Astrocyte (in vitro differentiated cells and primary cell): ENCODE measurements at regions not wholly inside any gene's neighbourhood (a gene's known extent, or its start where the extent isn't known, plus 50 kb on each side); places are given as distances from the start of the nearest gene placed in this dataset.
A peak's percentile ranks its signal among the peaks of the same experiment; 100 is the strongest.

Source experiments
- DNase-seq: peaks from one replicate; pipeline ENCODE4 v3.0.0-alpha.2; 2010; ENCODE audit warnings: low read depth
- FAIRE-seq: peaks from 2 replicates; lab custom pipeline; 2011; peaks lifted over from hg19 to GRCh38; lab: Jason Lieb, UNC
- H2AFZ ChIP-seq: 2 replicates; pipeline ENCODE4 v1.6.0; 2012; ENCODE audit warnings: low read depth, low read length, inconsistent platforms
- H3K27ac ChIP-seq: 2 replicates; pipeline ENCODE4 v1.5.1; 2011; ENCODE audit warnings: low read depth, low read length, inconsistent platforms
- H3K27me3 ChIP-seq: 2 replicates; pipeline ENCODE4 v1.6.0; 2011; ENCODE audit warnings: low read length, inconsistent platforms; ENCODE audit not compliant: insufficient read depth
- H3K36me3 ChIP-seq: 2 replicates; pipeline ENCODE4 v1.5.1; 2011; ENCODE audit warnings: low read length, inconsistent platforms; ENCODE audit not compliant: insufficient read depth
- H3K4me1 ChIP-seq: 2 replicates; pipeline ENCODE4 v1.5.1; 2011; ENCODE audit warnings: low read length, inconsistent platforms; ENCODE audit not compliant: insufficient read depth
- H3K4me2 ChIP-seq: 2 replicates; pipeline ENCODE4 v1.6.0; 2012; ENCODE audit warnings: low read length, inconsistent platforms
- H3K4me3 ChIP-seq: 2 replicates; pipeline ENCODE4 v1.5.1; 2011; ENCODE audit warnings: low read depth, mild to moderate bottlenecking, low read length, inconsistent platforms; ENCODE audit not compliant: insufficient read depth
- H3K79me2 ChIP-seq: 2 replicates; pipeline ENCODE4 v1.6.0; 2012; ENCODE audit warnings: mild to moderate bottlenecking, low read length, inconsistent platforms; ENCODE audit not compliant: insufficient read depth
- H3K9ac ChIP-seq: 2 replicates; pipeline ENCODE4 v1.6.0; 2012; ENCODE audit warnings: mild to moderate bottlenecking, low read length, inconsistent platforms
- H3K9me3 ChIP-seq: 2 replicates; pipeline ENCODE4 v1.5.1; 2012; ENCODE audit warnings: low read depth, mild to moderate bottlenecking, low read length, inconsistent platforms; ENCODE audit not compliant: insufficient read depth
- H4K20me1 ChIP-seq: 2 replicates; pipeline ENCODE4 v1.6.0; 2012; ENCODE audit warnings: low read length, inconsistent platforms; ENCODE audit not compliant: insufficient read depth
- H3K27ac Mint-ChIP-seq: one replicate; pipeline ENCODE4 v1.8.0; 2021; ENCODE audit warnings: mild to moderate bottlenecking, mixed read lengths; ENCODE audit not compliant: unreplicated experiment
- H3K27me3 Mint-ChIP-seq: one replicate; pipeline ENCODE4 v1.8.0; 2021; ENCODE audit warnings: low read depth, mixed read lengths; ENCODE audit not compliant: unreplicated experiment
- H3K36me3 Mint-ChIP-seq: one replicate; pipeline ENCODE4 v1.8.0; 2021; ENCODE audit warnings: low read depth, mixed read lengths; ENCODE audit not compliant: unreplicated experiment
- H3K4me1 Mint-ChIP-seq: one replicate; pipeline ENCODE4 v1.8.0; 2021; ENCODE audit warnings: low read depth, mixed read lengths; ENCODE audit not compliant: unreplicated experiment
- H3K4me3 Mint-ChIP-seq: one replicate; pipeline ENCODE4 v1.8.0; 2021; ENCODE audit warnings: mild to moderate bottlenecking, moderate library complexity, mixed read lengths; ENCODE audit not compliant: unreplicated experiment
- H3K9me3 Mint-ChIP-seq: one replicate; pipeline ENCODE4 v1.8.0; 2021; ENCODE audit warnings: mild to moderate bottlenecking, mixed read lengths; ENCODE audit not compliant: unreplicated experiment
- EZH2 ChIP-seq: IDR thresholded peaks from 2 replicates; pipeline ENCODE4 v1.6.1; 2012; ENCODE audit warnings: mild to moderate bottlenecking, low read length, inconsistent platforms; ENCODE audit not compliant: insufficient read depth
- TF ChIP-seq, protein P1 (sequence below): IDR thresholded peaks from 2 replicates; pipeline ENCODE4 v1.5.1; 2011; ENCODE audit warnings: low read depth, mild to moderate bottlenecking, inconsistent platforms, low read length, moderate library complexity; ENCODE audit not compliant: insufficient read depth

DNA sequence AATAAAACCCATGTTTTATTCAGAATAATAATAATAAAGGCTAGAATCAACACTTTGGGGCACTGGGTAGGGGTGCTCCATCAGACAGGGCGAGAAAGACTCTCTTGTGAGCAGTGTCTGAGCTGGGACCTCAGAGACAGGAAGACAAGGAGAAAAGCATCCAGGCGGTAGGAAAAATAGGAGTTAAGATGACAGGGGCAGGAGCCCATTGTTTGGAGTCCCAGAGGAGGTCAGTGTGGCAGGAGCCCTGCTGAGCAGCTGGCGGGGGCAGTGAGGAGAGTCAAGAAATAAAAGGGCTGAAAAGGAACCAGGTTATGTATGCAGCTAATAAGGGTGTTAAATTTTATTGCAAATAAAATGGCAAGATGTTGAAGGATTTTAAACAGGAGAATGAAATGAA is 457.4 kb downstream of the FBXO15 start:
- no peaks in the 10 kb centered on the region for H4K20me1 ChIP-seq
- Mint-ChIP-seq H3K36me3 (peaks cover 2% of the 10 kb centered on the region), H3K27me3 (no peaks in the 10 kb centered on the region), H3K9me3 (peaks cover 2% of the 10 kb centered on the region), H3K27ac (peak overlapping the region; percentile 48), H3K4me1 (peaks cover 40% of the 10 kb centered on the region), H3K4me3 (no peak overlapping the region)
- peak overlapping the region; percentile 36 for H3K4me3 ChIP-seq
- peak overlapping the region; percentile 67 for H3K4me2 ChIP-seq
- peaks cover 39% of the 10 kb centered on the region for H3K4me1 ChIP-seq
- no peaks in the 10 kb centered on the region for H3K9me3 ChIP-seq
- DNase-seq: no peak
- no peak overlapping the region for H2AFZ ChIP-seq
- H3K79me2 ChIP-seq: no peaks in the 10 kb centered on the region
- peak overlapping the region; percentile 71 for H3K9ac ChIP-seq
- FAIRE-seq: no peak
- no peaks in the 10 kb centered on the region for H3K27me3 ChIP-seq
- no peaks in the 10 kb centered on the region for H3K36me3 ChIP-seq
- H3K27ac ChIP-seq: peak overlapping the region; percentile 81
- TF ChIP-seq, protein P1, sequence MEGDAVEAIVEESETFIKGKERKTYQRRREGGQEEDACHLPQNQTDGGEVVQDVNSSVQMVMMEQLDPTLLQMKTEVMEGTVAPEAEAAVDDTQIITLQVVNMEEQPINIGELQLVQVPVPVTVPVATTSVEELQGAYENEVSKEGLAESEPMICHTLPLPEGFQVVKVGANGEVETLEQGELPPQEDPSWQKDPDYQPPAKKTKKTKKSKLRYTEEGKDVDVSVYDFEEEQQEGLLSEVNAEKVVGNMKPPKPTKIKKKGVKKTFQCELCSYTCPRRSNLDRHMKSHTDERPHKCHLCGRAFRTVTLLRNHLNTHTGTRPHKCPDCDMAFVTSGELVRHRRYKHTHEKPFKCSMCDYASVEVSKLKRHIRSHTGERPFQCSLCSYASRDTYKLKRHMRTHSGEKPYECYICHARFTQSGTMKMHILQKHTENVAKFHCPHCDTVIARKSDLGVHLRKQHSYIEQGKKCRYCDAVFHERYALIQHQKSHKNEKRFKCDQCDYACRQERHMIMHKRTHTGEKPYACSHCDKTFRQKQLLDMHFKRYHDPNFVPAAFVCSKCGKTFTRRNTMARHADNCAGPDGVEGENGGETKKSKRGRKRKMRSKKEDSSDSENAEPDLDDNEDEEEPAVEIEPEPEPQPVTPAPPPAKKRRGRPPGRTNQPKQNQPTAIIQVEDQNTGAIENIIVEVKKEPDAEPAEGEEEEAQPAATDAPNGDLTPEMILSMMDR: no peak
- no peak for TF ChIP-seq EZH2

DNA sequence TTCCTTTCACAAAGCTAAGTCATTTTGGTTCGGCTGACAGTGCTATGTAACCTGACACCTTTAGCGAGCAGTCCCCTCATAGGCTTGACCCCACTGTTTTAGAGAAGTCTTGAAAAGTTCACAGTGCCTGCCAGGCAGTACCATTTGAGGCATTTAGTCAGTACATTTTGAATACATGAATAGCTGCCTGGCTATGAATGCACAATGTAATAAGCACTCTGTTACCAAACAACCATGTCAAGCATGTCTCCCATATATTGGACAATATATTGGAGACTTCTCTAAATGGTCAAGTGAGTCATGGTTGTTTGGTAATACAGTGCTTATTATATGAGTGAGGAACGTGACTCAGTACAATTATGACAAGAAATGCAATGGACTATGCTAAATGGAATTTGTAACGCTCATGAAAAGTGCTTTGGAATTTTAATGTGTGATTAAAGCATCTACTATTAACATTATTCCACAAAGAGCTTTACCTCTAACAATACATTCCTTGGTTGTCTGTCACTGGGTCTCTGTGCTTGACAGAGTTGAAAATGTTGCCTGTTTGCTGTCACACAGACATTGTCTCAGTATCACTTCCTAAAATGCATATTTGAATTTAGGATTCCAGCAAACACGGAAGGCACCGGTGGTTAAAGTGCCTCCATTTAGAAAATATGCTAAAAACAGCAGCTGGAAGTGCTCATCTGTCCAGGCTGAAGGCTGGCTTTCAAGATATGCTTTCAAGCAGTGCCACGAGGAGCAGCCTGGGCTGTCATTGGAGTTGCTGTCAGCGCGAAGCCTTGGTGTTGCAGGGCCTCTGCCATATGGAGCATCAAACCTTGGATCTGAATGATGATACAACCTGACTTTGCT is 458.6 kb downstream of the FBXO15 start:
- FAIRE-seq: peak; percentile 90
- peaks cover 2% of the 10 kb centered on the region for H3K36me3 Mint-ChIP-seq

More for the DNA sequence above, 458.6 kb downstream of the FBXO15 start:
- no peaks in the 10 kb centered on the region for H3K27me3 ChIP-seq
- Mint-ChIP-seq H3K27ac (peak overlapping the region; percentile 14), H3K9me3 (peaks cover 2% of the 10 kb centered on the region), H3K4me1 (peaks cover 49% of the 10 kb centered on the region), H3K4me3 (no peak overlapping the region), H3K27me3 (no peaks in the 10 kb centered on the region)
- H3K9me3 ChIP-seq: no peaks in the 10 kb centered on the region
- peak; percentile 95 for DNase-seq
- H3K4me3 ChIP-seq: peak overlapping the region; percentile 36
- H3K27ac ChIP-seq: peak overlapping the region; percentile 81
- H3K4me2 ChIP-seq: peak overlapping the region; percentile 67
- TF ChIP-seq, protein P1: no peak
- no peaks in the 10 kb centered on the region for H3K36me3 ChIP-seq
- peak overlapping the region; percentile 7 for H2AFZ ChIP-seq
- H3K4me1 ChIP-seq: peaks cover 39% of the 10 kb centered on the region
- H3K9ac ChIP-seq: peak overlapping the region; percentile 69
- no peaks in the 10 kb centered on the region for H3K79me2 ChIP-seq
- H4K20me1 ChIP-seq: no peaks in the 10 kb centered on the region
